SK-N-SH treated with all-trans-retinoic acid at 6 μM for 48 hours (cell line): ENCODE measurements at regions not wholly inside any gene's neighbourhood (a gene's known extent, or its start where the extent isn't known, plus 50 kb on each side); places are given as distances from the start of the nearest gene placed in this dataset.

Experiments used
- ATAC-seq: fragments of 200-7000 bp; cut with Tn5 transposase; 3 replicates; pipeline ENCODE4 v1.9.1; 2020; ENCODE audit warnings: mild to moderate bottlenecking, moderate library complexity
- ARNTL ChIP-seq: fragments of 450-650 bp; formaldehyde crosslinking; IDR thresholded peaks from 2 replicates; pipeline ENCODE4 v1.5.0; 2020; ENCODE audit warnings: low read depth, mild to moderate bottlenecking, moderate library complexity, borderline replicate concordance
- BACH2 ChIP-seq: fragments of 250-450 bp; sonication (Bioruptor Pico); IDR thresholded peaks from 2 replicates; pipeline ENCODE4 v1.9.0; 2021; ENCODE audit warnings: mild to moderate bottlenecking, borderline replicate concordance
- CSDC2 ChIP-seq: fragments of 250-450 bp; sonication (Bioruptor Pico); IDR thresholded peaks from 2 replicates; pipeline ENCODE4 v1.5.0; 2020; ENCODE audit warnings: mild to moderate bottlenecking, moderate library complexity
- CSRNP3 ChIP-seq: fragments of 250-450 bp; sonication (Bioruptor Pico); IDR thresholded peaks from 2 replicates; pipeline ENCODE4 v1.5.1; 2021; ENCODE audit warnings: mild to moderate bottlenecking, moderate library complexity
- ESRRG ChIP-seq: fragments of 250-450 bp; sonication (Bioruptor Pico); IDR thresholded peaks from 2 replicates; pipeline ENCODE4 v1.6.1; 2021; ENCODE audit warnings: mild to moderate bottlenecking
- ISL1 ChIP-seq: fragments of 250-450 bp; sonication (Bioruptor Pico); IDR thresholded peaks from 2 replicates; pipeline ENCODE4 v2.1.2; 2022; ENCODE audit warnings: mild to moderate bottlenecking, moderate library complexity
- OSR1 ChIP-seq: fragments of 250-450 bp; sonication (Bioruptor Pico); IDR thresholded peaks from 2 replicates; pipeline ENCODE4 v1.8.0; 2022; ENCODE audit warnings: moderate library complexity, mild to moderate bottlenecking, inconsistent platforms
- PATZ1 ChIP-seq: fragments of 250-450 bp; sonication (Bioruptor Pico); IDR thresholded peaks from 2 replicates; pipeline ENCODE4 v1.8.0; 2020; ENCODE audit warnings: mild to moderate bottlenecking, moderate library complexity, borderline replicate concordance
- POU6F1 ChIP-seq: fragments of 250-450 bp; sonication (Bioruptor Pico); IDR thresholded peaks from 2 replicates; pipeline ENCODE4 v1.8.0; 2021; ENCODE audit warnings: low read depth, mild to moderate bottlenecking, moderate library complexity, borderline replicate concordance
- PPARA ChIP-seq: fragments of 250-450 bp; sonication (Bioruptor Pico); IDR thresholded peaks from 2 replicates; pipeline ENCODE4 v1.5.0; 2020; ENCODE audit warnings: mild to moderate bottlenecking, borderline replicate concordance
- RARB ChIP-seq: fragments of 250-450 bp; sonication (Bioruptor Pico); IDR thresholded peaks from 2 replicates; pipeline ENCODE4 v1.8.0; 2021; ENCODE audit warnings: mild to moderate bottlenecking, moderate library complexity
- SNAI2 ChIP-seq: fragments of 250-450 bp; sonication (Bioruptor Pico); IDR thresholded peaks from 2 replicates; pipeline ENCODE4 v1.5.0; 2020; ENCODE audit warnings: mild to moderate bottlenecking, moderate library complexity
- TCF4 ChIP-seq: fragments of 250-450 bp; sonication (Bioruptor Pico); IDR thresholded peaks from 2 replicates; pipeline ENCODE4 v1.8.0; 2021; ENCODE audit warnings: mild to moderate bottlenecking, moderate library complexity, borderline replicate concordance
- TOX ChIP-seq: fragments of 250-450 bp; sonication (Bioruptor Pico); IDR thresholded peaks from 2 replicates; pipeline ENCODE4 v1.8.0; 2021; ENCODE audit warnings: mild to moderate bottlenecking, moderate library complexity, borderline replicate concordance
- TSHZ2 ChIP-seq: fragments of 250-450 bp; sonication (Bioruptor Pico); IDR thresholded peaks from 2 replicates; pipeline ENCODE4 v1.5.0; 2020; ENCODE audit warnings: mild to moderate bottlenecking, moderate library complexity
- ZC3H10 ChIP-seq: fragments of 250-450 bp; sonication (Bioruptor Pico); IDR thresholded peaks from 2 replicates; pipeline ENCODE4 v1.5.1; 2021; ENCODE audit warnings: mild to moderate bottlenecking, moderate library complexity
- ZFP3 ChIP-seq: fragments of 250-450 bp; sonication (Bioruptor Pico); IDR thresholded peaks from 2 replicates; pipeline ENCODE4 v1.5.0; 2020; ENCODE audit warnings: mild to moderate bottlenecking, moderate library complexity
- ZFP30 ChIP-seq: fragments of 450-650 bp; formaldehyde crosslinking; IDR thresholded peaks from 2 replicates; pipeline ENCODE4 v1.5.0; 2022; ENCODE audit warnings: mild to moderate bottlenecking, moderate library complexity
- ZNF565 ChIP-seq: fragments of 450-650 bp; formaldehyde crosslinking; conservative IDR thresholded peaks from 2 replicates; pipeline ENCODE4 v1.5.0; 2020; ENCODE audit warnings: low read depth, mild to moderate bottlenecking, moderate library complexity
- ZNF70 ChIP-seq: fragments of 450-650 bp; formaldehyde crosslinking; IDR thresholded peaks from 2 replicates; pipeline ENCODE4 v1.5.0; 2020; ENCODE audit warnings: mild to moderate bottlenecking, moderate library complexity
- ZNF8 ChIP-seq: fragments of 450-650 bp; formaldehyde crosslinking; IDR thresholded peaks from 2 replicates; pipeline ENCODE4 v1.5.0; 2020; ENCODE audit warnings: mild to moderate bottlenecking, moderate library complexity

- TF ChIP-seq CSDC2 (CRISPR knock-in tag): no peak
- TF ChIP-seq SNAI2: no peak
- no peak for TF ChIP-seq ZFP3
- no peak for TF ChIP-seq BACH2 (CRISPR knock-in tag)
- TF ChIP-seq PATZ1 (CRISPR knock-in tag): no peak
- TF ChIP-seq TCF4 (CRISPR knock-in tag): no peak
- no peak for TF ChIP-seq PPARA (CRISPR knock-in tag)
- no peak for TF ChIP-seq TSHZ2
- no peak for TF ChIP-seq ZFP30
- no peak for TF ChIP-seq POU6F1 (CRISPR knock-in tag)
- no peak for TF ChIP-seq ZC3H10 (CRISPR knock-in tag)
- no peak for TF ChIP-seq ZNF8 (CRISPR knock-in tag)
- no peak for TF ChIP-seq OSR1 (CRISPR knock-in tag)
- TF ChIP-seq ARNTL (CRISPR knock-in tag): no peak
- no peak for TF ChIP-seq RARB (CRISPR knock-in tag)
- TF ChIP-seq TOX (CRISPR knock-in tag): no peak
- no peak for TF ChIP-seq ZNF565 (CRISPR knock-in tag)
- no peak for TF ChIP-seq CSRNP3
- TF ChIP-seq, all 23 proteins: peak for 0
- no peak for ATAC-seq
Measured at GRCh38 chr13:99113351-99113750, 87.3 kb upstream of the UBAC2 start.

GRCh38 chr13:99118179-99118578 is 82.5 kb upstream of the UBAC2 start:
- TF ChIP-seq ESRRG (no peak), ZNF565 (CRISPR knock-in tag) (no peak)
- no peak for ATAC-seq

- no peak for ATAC-seq
- TF ChIP-seq RARB (CRISPR knock-in tag): no peak
- no peak for TF ChIP-seq ARNTL (CRISPR knock-in tag)
- no peak for TF ChIP-seq CSDC2 (CRISPR knock-in tag)
- TF ChIP-seq ISL1 (CRISPR knock-in tag): no peak
- TF ChIP-seq BACH2 (CRISPR knock-in tag): no peak
- no peak for TF ChIP-seq ZC3H10 (CRISPR knock-in tag)
- no peak for TF ChIP-seq ZNF70
Measured at GRCh38 chr13:99119656-99120055, 81.0 kb upstream of the UBAC2 start.

- no peak for ATAC-seq
- TF ChIP-seq PPARA (CRISPR knock-in tag) (no peak), BACH2 (CRISPR knock-in tag) (no peak), RARB (CRISPR knock-in tag) (no peak)
Measured at GRCh38 chr13:99120751-99121150, 79.9 kb upstream of the UBAC2 start.
